ENCODE measurements at regions not wholly inside any gene's neighbourhood (a gene's known extent, or its start where the extent isn't known, plus 50 kb on each side); places are given as distances from the start of the nearest gene placed in this dataset.

DNA sequence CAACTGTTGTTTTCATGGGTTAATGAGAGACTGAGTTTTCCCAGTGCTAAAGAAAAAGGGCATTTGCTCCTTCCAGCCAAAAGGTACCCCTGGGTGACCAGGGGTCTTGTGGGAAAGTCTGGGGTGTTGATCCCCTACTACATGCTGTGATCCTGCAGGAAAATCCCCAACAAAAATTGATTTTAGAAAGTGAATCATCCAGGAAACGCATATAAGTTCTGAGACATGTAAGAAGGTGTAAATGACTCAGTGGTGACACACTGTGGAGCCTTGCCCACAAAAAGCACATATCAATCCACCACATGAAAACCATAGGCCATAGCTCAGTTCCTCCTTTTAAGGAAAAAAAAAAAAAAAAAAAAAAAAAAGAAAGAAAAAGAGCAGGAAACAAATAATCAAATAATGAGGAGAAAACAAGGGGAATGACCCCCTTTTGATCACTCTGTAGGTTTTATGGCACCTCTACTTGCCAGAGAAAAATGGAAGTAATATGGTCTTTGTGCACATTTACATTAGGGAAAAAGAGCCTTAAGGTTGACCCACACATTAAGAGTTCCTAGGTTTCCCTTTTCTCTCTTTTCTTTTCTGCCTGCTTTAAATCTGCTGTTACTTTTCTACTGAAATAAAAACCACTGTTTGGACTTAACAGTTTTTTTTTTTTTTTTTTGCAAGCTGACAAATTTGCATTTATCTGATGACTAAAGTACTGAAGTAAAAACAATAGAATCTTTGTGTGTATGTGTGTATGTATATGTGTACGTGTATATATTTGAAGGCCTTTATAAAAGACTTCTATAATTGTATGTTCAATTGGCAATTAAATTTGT is 386.0 kb downstream of the KIF20B start:
- TF ChIP-seq EZH2 (IDR thresholded peaks at IDR 0.05): no peak
- TF ChIP-seq POLR2AphosphoS5 (IDR thresholded peaks at IDR 0.05; ENCODE audit: borderline replicate concordance, low read depth, low read length): no peak
- TF ChIP-seq FOXP2 (optimal IDR thresholded peaks at IDR 0.05; ENCODE audit: control extremely low read depth, extremely low read length, insufficient read depth): no peak
